ENCODE measurements at regions not wholly inside any gene's neighbourhood (a gene's known extent, or its start where the extent isn't known, plus 50 kb on each side); places are given as distances from the start of the nearest gene placed in this dataset.

DNA sequence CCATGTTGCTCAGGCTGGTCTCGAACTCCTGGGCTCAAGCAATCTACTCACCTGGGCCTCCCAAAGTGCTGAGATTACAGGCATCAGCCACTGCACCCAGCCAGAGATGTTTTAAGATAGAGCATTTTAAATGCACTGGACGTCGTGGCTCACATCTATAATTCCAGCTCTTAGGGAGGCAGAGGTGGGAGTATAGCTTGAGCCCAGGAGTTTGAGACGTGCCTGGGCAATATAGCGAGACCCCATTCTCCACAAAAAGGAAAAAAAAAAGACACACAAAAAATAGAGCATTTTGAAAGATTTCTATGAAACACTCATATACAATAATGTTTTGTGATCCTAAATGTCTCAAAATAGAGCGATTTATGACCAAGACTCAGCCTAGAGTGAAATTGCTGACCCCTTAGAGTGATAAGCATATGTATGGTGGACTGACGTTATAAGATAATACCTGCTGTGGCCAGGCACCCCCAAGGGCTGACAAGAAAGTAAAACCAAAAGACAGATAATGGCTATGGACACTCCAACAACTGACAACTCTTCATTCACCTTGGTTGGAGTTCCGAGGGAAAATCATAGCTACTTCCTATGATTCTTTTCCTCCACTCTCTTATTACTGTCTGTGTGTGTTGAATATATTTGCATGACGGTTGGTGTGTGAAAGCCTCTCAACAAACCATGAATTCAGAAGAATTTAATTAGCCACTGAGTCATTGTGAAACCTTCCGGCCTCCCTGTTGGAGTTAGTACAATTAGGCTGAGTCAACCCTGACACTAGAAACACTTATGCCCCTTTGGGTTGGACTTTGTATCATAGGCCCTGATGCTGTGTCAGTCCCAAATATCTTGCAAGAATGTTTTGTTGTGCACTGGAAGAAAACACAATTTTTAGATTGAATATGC, 526.5 kb upstream of the NUDT12 start:
- TF ChIP-seq PBX3 (CRISPR knock-in tag; IDR thresholded peaks at IDR 0.05), result no peak
- no peak for TF ChIP-seq ZNF544 (tag by site-specific recombination; IDR thresholded peaks at IDR 0.05)
- TF ChIP-seq SETDB1 (IDR thresholded peaks at IDR 0.05; ENCODE audit: insufficient read length, low read length), result no peak
- no peak for TF ChIP-seq CTCF (tag by site-specific recombination; IDR thresholded peaks at IDR 0.05)

Data from HEK293 (cell line).